HL-60 (cell line): ENCODE measurements at regions not wholly inside any gene's neighbourhood (a gene's known extent, or its start where the extent isn't known, plus 50 kb on each side); places are given as distances from the start of the nearest gene placed in this dataset.

Source experiments
- GABPA ChIP-seq: IDR thresholded peaks from 2 replicates; pipeline ENCODE4 v1.6.1; 2012; ENCODE audit warnings: low read depth
- POLR2AphosphoS5 ChIP-seq: IDR thresholded peaks from 2 replicates; pipeline ENCODE4 v1.6.1; 2012; ENCODE audit warnings: low read depth
- SPI1 ChIP-seq: IDR thresholded peaks from 2 replicates; pipeline ENCODE4 v1.6.1; 2012; ENCODE audit warnings: low read depth, mild to moderate bottlenecking, borderline replicate concordance
- TF ChIP-seq, protein P1 (sequence below): IDR thresholded peaks from one replicate; pipeline ENCODE4 v1.5.1; 2011; ENCODE audit warnings: low read length, control low read depth, inconsistent platforms; ENCODE audit not compliant: insufficient read depth
- TF ChIP-seq, protein P2 (sequence below): IDR thresholded peaks from 2 replicates; pipeline ENCODE4 v1.6.1; 2012; ENCODE audit warnings: low read depth; ENCODE audit not compliant: insufficient replicate concordance

DNA sequence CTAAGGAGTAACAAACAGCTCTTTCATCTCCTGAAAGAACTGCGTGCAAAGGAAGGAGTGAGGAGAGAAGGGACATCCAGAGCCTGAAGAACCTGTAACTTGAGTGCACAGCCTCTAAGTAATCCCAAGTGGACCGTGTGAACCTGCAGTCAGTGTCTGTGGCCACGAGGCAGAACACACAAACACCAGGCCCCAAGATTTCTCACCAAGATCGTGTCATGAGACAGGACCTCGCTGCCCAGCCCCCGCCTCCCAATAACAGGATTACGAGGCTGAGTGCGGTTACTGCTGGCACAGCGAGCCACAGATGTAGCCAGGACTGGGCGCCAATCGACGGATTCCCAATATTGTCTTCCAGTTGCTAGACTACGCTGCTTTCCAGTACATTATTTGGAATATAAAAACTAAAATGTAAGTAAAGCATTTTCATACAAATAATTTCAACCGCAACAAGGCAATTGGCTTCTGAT lies 101.3 kb upstream of the SLC25A33 start:
- TF ChIP-seq, protein P1, sequence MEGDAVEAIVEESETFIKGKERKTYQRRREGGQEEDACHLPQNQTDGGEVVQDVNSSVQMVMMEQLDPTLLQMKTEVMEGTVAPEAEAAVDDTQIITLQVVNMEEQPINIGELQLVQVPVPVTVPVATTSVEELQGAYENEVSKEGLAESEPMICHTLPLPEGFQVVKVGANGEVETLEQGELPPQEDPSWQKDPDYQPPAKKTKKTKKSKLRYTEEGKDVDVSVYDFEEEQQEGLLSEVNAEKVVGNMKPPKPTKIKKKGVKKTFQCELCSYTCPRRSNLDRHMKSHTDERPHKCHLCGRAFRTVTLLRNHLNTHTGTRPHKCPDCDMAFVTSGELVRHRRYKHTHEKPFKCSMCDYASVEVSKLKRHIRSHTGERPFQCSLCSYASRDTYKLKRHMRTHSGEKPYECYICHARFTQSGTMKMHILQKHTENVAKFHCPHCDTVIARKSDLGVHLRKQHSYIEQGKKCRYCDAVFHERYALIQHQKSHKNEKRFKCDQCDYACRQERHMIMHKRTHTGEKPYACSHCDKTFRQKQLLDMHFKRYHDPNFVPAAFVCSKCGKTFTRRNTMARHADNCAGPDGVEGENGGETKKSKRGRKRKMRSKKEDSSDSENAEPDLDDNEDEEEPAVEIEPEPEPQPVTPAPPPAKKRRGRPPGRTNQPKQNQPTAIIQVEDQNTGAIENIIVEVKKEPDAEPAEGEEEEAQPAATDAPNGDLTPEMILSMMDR = no peak
- TF ChIP-seq GABPA (no peak), SPI1 (no peak), POLR2AphosphoS5 (no peak)
- TF ChIP-seq, protein P2, sequence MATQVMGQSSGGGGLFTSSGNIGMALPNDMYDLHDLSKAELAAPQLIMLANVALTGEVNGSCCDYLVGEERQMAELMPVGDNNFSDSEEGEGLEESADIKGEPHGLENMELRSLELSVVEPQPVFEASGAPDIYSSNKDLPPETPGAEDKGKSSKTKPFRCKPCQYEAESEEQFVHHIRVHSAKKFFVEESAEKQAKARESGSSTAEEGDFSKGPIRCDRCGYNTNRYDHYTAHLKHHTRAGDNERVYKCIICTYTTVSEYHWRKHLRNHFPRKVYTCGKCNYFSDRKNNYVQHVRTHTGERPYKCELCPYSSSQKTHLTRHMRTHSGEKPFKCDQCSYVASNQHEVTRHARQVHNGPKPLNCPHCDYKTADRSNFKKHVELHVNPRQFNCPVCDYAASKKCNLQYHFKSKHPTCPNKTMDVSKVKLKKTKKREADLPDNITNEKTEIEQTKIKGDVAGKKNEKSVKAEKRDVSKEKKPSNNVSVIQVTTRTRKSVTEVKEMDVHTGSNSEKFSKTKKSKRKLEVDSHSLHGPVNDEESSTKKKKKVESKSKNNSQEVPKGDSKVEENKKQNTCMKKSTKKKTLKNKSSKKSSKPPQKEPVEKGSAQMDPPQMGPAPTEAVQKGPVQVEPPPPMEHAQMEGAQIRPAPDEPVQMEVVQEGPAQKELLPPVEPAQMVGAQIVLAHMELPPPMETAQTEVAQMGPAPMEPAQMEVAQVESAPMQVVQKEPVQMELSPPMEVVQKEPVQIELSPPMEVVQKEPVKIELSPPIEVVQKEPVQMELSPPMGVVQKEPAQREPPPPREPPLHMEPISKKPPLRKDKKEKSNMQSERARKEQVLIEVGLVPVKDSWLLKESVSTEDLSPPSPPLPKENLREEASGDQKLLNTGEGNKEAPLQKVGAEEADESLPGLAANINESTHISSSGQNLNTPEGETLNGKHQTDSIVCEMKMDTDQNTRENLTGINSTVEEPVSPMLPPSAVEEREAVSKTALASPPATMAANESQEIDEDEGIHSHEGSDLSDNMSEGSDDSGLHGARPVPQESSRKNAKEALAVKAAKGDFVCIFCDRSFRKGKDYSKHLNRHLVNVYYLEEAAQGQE = no peak
